Astrocyte (in vitro differentiated cells and primary cell): ENCODE measurements at regions not wholly inside any gene's neighbourhood (a gene's known extent, or its start where the extent isn't known, plus 50 kb on each side); places are given as distances from the start of the nearest gene placed in this dataset.

Experiments
- CTCF ChIP-seq: IDR thresholded peaks from 2 replicates; pipeline ENCODE4 v1.5.1; 2011; ENCODE audit warnings: low read depth, mild to moderate bottlenecking, inconsistent platforms, low read length, moderate library complexity; ENCODE audit not compliant: insufficient read depth
- EZH2 ChIP-seq: IDR thresholded peaks from 2 replicates; pipeline ENCODE4 v1.6.1; 2012; ENCODE audit warnings: mild to moderate bottlenecking, low read length, inconsistent platforms; ENCODE audit not compliant: insufficient read depth

GRCh38 chr12:114166362-114166761, 200.2 kb upstream of the RBM19 start:
- TF ChIP-seq CTCF (peak; percentile 30), EZH2 (no peak)
